H1 (cell line): ENCODE measurements at regions not wholly inside any gene's neighbourhood (a gene's known extent, or its start where the extent isn't known, plus 50 kb on each side); places are given as distances from the start of the nearest gene placed in this dataset.

Experiments
- BRCA1 ChIP-seq: IDR thresholded peaks from 2 replicates; pipeline ENCODE4 v1.6.1; 2012; ENCODE audit warnings: low read depth, low read length, improper control_type of control experiment
- CEBPB ChIP-seq: IDR thresholded peaks from 2 replicates; pipeline ENCODE4 v1.6.1; 2012; ENCODE audit warnings: low read depth, low read length
- CHD2 ChIP-seq: IDR thresholded peaks from 2 replicates; pipeline ENCODE4 v1.6.1; 2012; ENCODE audit warnings: low read length, improper control_type of control experiment
- CTCF ChIP-seq, 3 experiments: IDR thresholded peaks; 1 replicate in 2 of 3; 2 replicates in 1 of 3; pipeline versions ENCODE4 v1.5.1 to v1.6.1; 2011; ENCODE audit warnings: low read length in 3 of 3, mild to moderate bottlenecking in 3 of 3, inconsistent platforms in 2 of 3, low read depth in 1 of 3, moderate library complexity in 1 of 3; ENCODE audit not compliant: insufficient read depth in 1 of 3; ENCODE audit errors: control extremely low read depth in 1 of 3
- E2F6 ChIP-seq: IDR thresholded peaks from 2 replicates; pipeline ENCODE4 v1.6.1; 2012; ENCODE audit warnings: inconsistent platforms
- EP300 ChIP-seq, 2 experiments: IDR thresholded peaks; 1 replicate in 1 of 2; 2 replicates in 1 of 2; pipeline ENCODE4 v1.6.1; 2011 to 2012; ENCODE audit warnings: low read depth in 2 of 2, low read length in 2 of 2, mild to moderate bottlenecking in 2 of 2, borderline replicate concordance in 1 of 2, inconsistent platforms in 1 of 2, moderate library complexity in 1 of 2
- HDAC2 ChIP-seq, 2 experiments: fragments of 300-600 bp in 1 of 2; sonication (generic) in 1 of 2; IDR thresholded peaks; 2 replicates each; pipeline ENCODE4 v1.6.1; 2011 to 2012; ENCODE audit warnings: low read depth in 2 of 2, low read length in 2 of 2, mild to moderate bottlenecking in 2 of 2, moderate library complexity in 2 of 2, borderline replicate concordance in 1 of 2, inconsistent platforms in 1 of 2
- JUND ChIP-seq: IDR thresholded peaks from 2 replicates; pipeline ENCODE4 v1.6.1; 2011; ENCODE audit warnings: mild to moderate bottlenecking, improper control_type of control experiment, low read length
- KDM5A ChIP-seq: fragments of 200-600 bp; IDR thresholded peaks from 2 replicates; pipeline ENCODE4 v1.7.1; 2012; ENCODE audit warnings: mild to moderate bottlenecking, low read length, inconsistent platforms, mixed read lengths
- POLR2A ChIP-seq, 2 experiments: IDR thresholded peaks; 1 replicate in 1 of 2; 2 replicates in 1 of 2; pipeline ENCODE4 v1.6.1; 2011; ENCODE audit warnings: low read depth in 2 of 2, low read length in 2 of 2, mild to moderate bottlenecking in 2 of 2; ENCODE audit errors: control extremely low read depth in 1 of 2
- POLR2AphosphoS5 ChIP-seq: IDR thresholded peaks from 2 replicates; pipeline ENCODE4 v1.6.1; 2011; ENCODE audit warnings: low read depth, low read length
- SP2 ChIP-seq: IDR thresholded peaks from 2 replicates; pipeline ENCODE4 v1.6.1; 2012; ENCODE audit warnings: mild to moderate bottlenecking, low read length, inconsistent platforms
- TCF12 ChIP-seq: IDR thresholded peaks from 2 replicates; pipeline ENCODE4 v1.6.1; 2011; ENCODE audit warnings: low read depth, mild to moderate bottlenecking, low read length

- TF ChIP-seq CTCF (IDR thresholded peaks at IDR 0.05; ENCODE audit: control extremely low read depth in 1 of 3, insufficient read depth in 1 of 3, low read depth in 1 of 3, low read length in 3 of 3) (no peak), JUND (no peak), BRCA1 (no peak), CHD2 (no peak), HDAC2 (IDR thresholded peaks at IDR 0.05; ENCODE audit: borderline replicate concordance in 1 of 2, low read depth in 2 of 2, low read length in 2 of 2) (no peak), CEBPB (no peak), EP300 (IDR thresholded peaks at IDR 0.05; ENCODE audit: borderline replicate concordance in 1 of 2, low read depth in 2 of 2, low read length in 2 of 2) (no peak), E2F6 (no peak), POLR2AphosphoS5 (no peak), POLR2A (IDR thresholded peaks at IDR 0.05; ENCODE audit: control extremely low read depth in 1 of 2, low read depth in 2 of 2, low read length in 2 of 2) (no peak), KDM5A (no peak), SP2 (no peak), TCF12 (no peak)
Measured at GRCh38 chr9:108478431-108479332, 377.1 kb downstream of the ACTL7B start.
